Right lung (tissue), 2 donors: ENCODE measurements at regions not wholly inside any gene's neighbourhood (a gene's known extent, or its start where the extent isn't known, plus 50 kb on each side); places are given as distances from the start of the nearest gene placed in this dataset.
"Not testable (repeated sequence)": the region's sequence is repeated elsewhere in the genome, so short reads cannot be mapped to it uniquely, and the experiment has no call there.

ENCODE experiments used
- DNase-seq, 2 donors: peaks; one replicate each; pipeline ENCODE4 v3.0.0-alpha.2; 2013

DNA sequence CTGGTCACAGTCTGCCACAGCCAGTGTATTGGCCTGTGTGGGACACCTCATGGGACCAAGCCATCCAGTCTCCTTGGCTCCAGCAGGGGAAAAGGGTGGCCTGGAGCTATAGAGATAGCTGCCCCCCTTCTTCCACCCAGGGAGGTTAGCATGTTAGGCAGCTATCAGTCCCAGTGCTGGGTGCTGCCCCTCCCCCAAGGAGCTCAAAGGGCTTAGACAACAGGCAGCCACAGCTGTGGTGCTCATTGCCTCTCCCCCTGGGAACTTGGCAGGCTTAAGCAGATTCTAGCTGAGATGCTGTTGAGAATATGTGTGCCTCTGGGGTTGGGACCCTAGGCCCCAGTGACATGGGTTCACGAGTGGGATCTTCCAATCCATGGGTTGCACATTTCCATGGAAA is 226.0 kb upstream of the PTGER4 start:
- no peak for DNase-seq

DNA sequence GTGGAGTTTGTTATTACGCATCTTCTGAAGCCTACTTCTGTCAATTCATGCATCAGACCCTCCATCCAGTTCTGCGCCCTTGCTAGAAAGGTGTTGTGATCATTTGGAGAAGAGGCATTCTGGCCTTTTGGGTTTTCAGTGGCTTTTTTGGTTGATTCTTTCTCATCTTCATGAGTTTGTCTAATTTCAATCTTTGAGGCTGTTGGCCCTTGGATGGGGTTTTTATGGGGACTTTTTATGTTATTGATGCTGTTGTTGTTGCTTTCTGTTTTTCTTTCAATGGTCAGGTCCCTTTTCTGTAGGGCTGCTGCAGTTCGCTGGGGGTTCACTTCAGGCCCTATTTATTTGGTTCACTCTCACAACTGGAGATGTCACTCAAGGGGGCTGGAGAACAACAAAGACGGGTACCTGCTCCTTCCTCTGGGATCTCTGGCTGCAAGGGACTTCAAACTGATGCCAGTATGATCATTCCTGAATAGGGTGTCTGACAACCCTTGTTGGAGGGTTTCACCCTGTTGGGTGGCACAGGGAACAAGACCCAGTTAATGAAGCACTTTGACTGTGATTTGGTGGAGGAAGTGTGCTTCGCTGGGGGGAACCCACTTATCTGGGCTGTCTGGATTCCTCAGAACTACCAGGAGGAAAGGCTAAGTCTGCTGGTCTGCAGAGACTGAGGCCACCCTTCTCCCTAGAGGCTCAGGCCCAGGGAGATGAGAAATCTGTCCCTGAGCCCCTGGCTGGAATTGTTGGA is 226.7 kb upstream of the PTGER4 start:
- no peak for DNase-seq

DNA sequence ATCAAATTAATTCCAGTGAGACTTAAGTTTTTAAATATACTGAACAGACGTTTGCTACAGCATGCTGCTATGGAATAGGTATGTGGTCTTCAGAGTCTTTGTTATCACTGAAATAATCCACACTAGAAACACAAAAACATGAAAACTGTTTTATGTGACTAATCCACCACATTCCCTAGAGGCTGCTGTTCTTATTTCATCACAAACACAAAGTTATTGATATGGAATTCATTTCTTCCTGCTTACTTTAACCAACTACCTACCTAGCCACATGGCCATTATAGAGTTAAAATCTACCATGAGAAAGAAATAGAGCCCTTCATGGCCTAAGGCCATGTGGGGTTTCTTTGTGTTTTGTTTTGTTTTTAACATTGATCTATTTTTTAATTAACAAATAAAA is 232.3 kb upstream of the PTGER4 start:
- no peak for DNase-seq

DNA sequence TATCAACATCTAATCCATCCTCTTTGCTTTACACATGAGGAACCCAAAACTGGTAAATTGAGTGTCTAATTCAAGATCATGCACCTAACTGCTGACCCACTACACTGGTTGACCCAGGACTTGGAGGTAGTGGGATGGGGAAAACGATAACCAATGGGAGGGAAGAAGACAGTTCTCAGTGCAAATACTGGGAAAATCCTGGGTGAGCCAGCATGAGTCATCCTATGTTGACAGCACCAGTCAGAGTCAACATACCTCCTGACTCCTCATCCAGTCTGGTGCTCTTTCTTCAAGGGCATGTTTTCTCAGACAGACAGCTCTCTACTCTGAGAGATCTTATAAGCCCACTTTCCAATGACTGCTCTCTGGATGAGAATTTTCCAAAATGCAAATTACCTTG is 232.8 kb upstream of the PTGER4 start:
- no peak for DNase-seq

DNA sequence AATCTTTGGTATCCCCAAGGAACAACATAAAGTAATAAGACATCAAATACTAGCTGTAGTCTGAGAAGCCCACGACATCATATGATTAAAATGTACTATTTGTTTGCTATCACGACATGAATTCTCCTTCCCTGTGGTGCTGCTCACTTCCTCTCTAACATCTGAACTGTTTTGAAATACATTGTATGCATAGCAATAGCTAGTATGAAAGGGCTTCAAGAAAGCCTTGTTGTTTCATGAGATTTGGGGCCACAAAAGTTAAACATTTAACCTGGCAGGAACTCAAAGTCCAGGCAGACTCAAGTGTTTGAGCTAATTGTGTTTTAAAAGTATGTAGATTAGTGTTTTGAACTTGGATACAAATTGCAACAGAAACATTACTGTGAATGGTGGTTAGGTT is 237.4 kb upstream of the PTGER4 start:
- DNase-seq = peak in 1 of 2 donors; percentile 3

DNA sequence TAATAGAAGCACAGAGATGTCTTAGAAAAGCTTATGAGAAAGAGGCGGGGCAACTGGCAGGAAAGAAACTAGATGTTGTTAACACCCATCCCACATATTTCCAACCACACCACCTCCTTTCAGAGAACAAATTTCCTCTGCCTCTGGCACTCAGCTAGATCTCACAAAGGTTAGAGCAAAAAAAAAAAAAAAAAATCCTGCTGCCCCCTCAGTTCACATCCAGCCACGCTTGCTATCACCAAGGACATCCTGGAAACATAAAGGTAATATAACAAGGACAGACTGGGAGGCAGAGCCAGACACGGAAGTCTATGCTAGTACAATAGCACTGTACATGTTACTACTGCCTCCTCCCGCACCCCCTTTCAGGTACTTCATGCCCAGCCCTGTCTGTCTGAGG is 238.0 kb upstream of the PTGER4 start:
- no peak for DNase-seq

DNA sequence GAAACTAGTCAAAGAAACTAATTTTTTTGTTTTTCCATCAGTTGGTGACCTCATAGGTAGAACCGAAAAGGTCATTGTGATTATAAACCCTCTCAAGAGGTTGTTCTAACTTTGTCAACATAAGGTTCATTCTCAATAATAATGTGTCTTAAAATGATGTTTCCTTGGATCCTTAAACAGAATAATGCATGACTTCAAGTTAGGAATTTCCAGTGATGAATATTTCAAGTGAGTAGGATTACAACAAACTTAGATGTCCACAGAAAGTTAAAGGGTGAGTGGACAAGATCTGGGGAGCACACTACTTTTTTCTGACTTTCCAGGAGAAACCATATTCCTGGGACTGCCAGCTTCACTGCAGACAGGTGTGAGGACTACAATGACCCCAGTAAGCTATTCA is 239.0 kb upstream of the PTGER4 start:
- no peak for DNase-seq

DNA sequence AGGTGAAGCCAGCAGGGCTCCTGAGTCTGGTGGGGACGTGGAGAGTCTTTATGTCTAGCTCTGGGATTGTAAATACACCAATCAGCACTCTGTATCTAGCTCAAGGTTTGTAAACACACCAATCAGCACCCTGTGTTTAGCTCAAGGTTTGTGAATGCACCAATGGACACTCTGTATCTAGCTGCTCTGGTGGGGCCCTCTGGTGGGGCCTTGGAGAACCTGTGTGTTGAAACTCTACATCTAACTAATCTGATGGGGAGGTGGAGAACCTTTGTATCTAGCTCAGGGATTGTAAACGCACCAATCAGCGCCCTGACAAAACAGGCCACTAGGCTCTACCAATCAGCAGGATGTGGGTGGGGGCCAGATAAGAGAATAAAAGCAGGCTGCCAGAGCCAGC is 240.6 kb upstream of the PTGER4 start:
- DNase-seq = not testable (repeated sequence)

DNA sequence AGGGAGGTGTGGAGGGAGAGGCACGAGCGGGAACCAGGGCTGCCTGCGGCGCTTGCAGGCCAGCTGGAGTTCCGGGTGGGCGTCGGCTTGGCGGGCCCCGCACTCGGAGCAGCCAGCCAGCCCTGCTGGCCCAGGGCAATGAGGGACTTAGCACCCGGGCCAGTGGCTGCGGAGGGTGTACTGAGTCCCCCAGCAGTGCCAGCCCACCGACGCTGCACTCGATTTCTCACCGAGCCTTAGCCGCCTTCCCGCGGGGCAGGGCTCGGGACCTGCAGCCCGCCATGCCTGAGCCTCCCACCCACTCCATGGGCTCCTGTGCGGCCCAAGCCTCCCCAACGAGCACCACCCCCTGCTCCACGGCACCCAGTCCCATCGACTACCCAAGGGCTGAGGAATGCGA is 241.1 kb upstream of the PTGER4 start:
- not testable (repeated sequence) for DNase-seq

DNA sequence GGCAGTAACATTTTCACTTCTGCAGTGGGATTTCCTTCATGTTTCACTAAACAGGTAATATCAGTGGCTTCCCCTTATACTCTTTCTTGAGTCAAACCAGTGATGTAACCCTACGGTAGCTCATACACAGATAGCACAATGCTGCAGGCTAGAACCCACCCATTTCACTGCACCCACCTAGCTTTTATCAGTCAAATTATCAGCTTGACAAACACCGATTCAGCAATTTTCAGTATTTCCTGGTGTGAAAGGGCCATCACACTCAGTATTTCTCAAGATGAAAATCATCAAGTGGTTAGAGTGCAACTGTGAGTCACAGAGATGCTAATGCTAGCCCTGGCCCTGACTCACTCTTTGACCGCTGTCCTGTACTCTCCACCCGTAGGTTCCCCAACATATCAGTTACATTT is 242.3 kb upstream of the PTGER4 start:
- DNase-seq = no peak

DNA sequence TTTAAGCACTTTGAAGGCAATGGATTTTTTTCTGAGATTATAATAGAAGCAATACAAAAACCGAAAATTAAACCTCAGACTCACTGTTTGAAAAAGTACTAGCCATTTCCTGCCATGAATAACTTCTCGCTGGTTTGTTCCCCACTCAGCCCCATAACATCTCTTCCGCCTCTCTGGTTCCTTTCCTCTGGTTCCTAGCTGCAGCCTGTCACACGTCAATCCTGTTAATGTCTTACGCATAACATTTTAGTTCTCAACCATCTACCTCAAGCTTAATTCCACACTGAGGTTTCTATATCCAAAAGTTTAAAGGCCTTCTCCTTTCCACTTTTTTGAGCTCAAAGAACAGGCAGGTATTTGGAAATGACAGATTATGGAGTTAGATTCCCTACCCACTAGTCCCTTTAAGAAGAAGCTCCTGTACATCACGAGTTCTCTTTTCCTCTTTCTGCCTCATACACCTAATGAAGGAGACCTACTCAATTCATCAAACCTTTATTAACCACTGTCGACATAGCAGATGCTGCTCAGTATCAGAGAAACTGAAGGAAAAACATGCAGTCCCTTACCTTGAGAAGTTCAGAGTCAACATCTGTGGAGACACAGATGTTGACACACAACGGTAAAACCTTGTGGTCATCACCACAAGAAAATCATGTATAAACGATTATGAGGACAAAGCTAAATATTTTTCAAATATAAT is 243.0 kb upstream of the PTGER4 start:
- DNase-seq = no peak

DNA sequence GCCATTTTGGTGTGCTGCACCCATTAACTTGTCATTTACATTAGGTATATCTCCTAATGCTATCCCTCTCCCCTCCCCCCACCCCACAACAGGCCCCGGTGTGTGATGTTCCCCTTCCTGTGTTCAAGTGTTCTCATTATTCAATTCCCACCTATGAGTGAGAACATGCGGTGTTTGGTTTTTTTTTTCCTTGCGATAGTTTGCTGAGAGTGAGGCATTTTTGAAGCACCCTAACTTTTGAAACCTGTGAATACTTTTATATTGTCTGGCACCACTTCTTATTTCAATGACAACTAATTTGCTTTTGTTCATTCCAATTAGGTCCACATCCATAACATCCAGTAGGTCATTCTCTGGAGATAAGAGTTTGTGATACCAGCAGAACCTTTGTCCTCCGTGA is 244.0 kb upstream of the PTGER4 start:
- not testable (repeated sequence) for DNase-seq

DNA sequence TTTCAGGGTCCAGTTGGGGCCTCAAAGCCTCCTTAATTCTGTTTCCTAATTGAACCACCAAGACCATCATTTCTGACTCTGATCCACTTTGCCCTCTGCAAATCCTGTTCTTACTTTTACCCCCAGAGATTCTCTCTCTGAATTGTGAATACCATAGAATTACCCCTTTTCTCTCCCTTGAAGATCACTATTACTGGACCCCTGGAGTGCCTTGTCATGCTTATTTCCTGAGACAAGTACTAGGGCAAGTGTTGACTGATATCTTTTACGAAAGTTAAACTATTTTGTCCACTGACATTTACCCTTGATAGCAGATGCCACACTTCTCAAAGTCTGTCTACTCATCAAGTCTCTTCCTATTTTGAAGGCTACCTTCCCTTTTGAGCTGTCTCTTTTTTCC is 246.9 kb upstream of the PTGER4 start:
- no peak for DNase-seq

DNA sequence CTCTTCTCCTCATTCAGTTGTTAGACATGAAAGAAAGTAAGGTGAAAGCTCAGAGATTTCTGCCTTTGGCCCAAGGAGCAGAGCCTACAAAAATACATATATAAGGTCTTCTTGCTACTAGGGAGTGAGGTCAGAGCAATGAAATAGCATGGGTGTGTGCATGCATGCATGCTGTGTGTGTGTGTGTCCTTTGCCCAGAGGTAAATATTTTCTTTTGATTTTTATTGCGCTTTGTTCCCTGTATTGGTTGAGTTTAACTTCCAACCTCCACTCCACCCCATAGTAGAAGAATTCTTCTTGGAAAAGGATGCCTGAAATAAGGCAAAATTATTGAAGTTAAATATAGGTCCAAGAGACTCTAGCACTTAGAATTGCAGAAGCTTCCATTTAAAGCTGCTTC is 248.0 kb upstream of the PTGER4 start:
- DNase-seq = no peak

DNA sequence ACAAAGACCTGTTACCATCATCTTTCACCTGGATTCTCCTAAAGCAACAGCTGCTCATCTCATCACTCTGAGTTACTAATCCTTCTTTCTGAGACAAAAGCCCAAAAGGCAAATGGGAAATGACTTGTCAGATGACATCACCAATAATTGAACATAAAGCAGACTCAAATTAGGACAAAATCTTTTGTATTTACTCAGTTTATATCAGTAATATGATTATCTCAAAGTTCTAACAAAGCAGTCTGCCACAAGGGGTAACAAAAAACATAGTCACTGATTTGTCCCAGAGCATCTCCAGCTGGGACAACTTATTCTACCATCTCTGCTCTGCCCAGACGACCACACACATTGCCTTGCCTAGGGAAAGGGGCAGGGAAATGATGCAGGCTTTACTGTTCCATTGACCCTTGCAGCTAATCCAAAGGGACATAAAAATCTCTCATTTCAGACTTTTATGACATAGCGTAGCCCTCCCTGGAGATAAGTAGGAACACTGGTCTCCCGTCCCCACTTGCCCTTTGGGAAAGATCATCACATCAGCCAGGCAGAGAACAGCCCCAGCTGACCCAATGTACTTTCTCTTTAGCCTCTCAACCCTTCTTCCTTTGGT is 249.5 kb upstream of the PTGER4 start:
- no peak for DNase-seq

DNA sequence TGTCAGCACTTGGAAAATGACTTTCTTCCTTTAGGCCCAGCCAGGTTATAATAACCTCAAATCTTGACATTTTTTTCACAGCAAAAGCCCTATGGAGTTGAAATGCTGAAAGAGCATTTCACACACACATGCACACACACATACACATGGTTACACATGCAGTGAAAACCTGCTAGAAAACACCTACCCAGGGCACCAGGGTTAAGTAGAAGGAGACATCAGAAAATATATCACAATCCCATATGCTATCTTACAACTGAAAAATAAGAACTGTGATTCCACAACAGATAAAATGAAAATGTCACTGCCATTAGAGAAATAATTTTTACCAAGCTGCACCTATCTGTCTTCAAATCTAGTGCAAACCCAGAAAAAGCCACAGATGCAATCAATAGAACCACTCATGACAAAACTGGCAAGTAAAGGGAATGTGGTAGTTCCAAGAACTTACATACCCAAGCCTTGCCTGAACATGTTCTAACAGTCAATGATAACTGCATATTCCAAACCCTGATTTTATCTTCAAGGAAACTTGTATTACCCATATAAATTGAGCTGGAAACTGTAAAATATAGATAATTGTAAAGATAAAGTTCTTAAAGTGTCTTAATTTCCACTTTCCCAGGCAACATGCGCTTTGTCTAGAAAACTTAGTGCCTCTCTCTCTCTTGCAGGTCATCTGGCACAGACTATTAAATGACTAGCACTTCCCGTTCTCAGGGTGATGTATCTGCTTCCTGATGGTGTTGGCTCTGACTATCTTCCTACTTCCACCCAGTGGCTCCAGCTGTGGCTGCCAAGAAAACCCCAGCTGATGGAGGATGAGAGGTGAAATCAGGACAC is 250.2 kb upstream of the PTGER4 start:
- no peak for DNase-seq

DNA sequence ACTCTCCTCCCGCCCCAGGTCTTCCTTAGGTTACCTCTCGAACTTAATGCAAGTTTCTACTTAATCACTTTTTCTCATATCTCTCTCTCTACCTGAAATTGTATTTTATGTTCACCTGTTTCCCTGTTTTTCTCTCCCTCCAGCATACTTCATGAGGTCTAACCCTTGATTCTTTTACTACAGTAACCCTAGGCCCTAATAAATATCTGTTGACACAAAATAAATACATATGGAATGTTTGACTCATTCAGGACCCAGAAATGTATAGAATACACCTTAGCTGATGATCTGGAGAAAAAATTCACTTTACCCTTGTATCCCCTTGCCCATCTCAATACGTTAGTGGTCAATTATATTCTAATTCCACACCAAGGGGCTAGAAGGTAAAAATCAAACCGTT is 250.9 kb upstream of the PTGER4 start:
- DNase-seq = no peak

DNA sequence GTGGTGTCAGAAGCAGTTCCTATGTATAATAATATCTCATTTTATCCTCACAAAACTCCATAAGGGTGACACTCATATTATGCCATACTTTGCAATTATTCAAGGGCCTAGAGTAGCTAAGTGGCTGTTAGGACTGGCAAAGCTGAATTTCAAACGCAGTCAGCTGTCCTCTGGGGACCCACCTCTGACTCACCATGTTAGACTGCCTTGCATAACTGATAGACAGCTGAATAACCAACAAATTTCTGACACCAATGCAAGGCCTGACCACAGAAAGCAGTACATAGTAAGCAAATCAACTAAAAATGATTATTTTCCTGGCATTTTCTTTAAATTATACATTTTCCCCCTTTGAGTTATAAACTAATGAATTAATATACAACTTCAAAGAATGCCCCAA is 251.6 kb upstream of the PTGER4 start:
- DNase-seq = no peak

DNA sequence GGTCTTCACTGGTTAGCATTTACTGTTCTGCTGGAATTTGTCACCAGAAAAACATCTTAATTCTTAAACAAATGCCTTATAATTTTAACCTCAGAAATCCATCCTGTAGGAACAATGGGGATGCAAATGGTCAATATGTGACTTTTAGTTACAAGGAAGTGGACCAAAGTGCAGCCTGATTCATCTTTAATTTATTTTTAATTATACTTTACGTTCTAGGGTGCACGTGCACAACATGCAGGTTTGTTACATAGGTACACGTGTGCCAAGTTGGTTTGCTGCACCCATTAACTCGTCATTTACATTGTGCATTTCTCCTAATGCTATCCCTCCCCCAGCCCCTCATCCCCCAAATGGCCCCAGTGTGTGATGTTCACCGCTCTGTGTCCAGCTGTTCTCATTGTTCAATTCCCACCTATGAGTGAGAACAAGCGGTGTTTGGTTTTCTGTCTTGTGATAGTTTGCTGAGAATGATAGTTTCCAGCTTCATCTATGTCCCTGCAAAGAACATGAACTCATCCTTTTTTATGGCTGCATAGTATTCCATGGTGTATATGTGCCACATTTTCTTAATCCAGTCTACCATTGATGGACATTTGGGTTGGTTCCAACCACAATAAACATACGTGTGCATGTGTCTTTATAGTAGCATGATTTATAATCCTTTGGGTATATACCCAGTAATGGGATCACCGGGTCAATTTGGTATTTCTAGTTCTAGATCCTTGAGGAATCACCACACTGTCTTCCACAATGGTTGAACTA is 262.5 kb upstream of the PTGER4 start:
- not testable (repeated sequence) for DNase-seq

DNA sequence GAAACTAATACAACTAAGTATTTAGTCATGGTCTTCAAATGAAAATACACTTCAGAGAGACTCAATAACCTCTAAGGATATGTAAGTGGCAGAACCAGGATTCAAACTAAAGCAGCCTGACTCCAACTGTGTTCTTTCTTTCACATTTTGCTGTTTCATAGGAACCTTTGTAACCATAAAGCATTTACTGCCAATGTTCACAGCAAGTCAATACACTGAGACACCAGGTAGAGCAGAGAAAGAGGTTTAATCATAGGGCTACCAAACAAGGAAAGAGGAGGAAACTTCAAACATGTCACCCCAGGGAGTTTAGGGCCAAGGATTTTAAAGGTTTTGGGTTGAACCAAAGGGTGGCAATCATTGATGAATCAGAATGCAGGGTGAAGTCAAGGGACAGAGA is 263.1 kb upstream of the PTGER4 start:
- DNase-seq = no peak

DNA sequence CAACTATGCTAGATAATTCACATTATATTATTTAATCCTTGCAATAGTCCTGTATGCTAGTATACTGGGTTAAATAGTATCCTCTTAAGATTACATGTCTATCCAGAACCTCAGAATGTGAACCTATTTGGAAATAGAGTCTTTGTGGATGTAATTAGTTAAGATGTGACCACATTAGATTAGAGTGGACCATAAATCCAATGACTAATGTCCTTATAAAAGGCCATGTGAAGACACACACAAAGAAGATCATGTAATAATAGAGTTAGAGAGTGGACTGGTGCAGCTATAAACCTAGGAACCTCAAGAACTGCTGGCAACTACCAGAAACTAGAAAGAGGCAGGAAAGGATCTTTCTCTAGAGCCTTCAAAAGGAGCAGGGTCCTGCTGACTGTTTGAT is 263.6 kb upstream of the PTGER4 start:
- no peak for DNase-seq

DNA sequence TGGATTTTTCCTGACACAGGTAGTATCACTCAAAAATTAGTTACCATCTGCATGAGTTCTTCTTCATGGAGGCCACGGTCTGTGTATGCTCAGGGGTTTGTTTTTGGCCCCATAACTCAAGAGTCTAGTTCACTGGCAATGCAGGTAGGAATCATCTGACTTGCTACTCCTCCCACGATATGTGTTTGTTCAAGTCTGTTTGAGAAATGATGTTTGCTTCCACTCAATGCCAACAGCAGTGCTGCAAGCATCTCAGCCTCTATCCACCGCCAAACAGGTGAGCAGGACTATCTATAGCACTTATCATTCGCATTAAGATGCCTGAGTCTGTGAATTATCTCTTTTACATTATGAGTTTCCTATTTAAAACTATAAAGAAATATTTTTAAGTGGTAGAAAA is 264.8 kb upstream of the PTGER4 start:
- no peak for DNase-seq
